LNCaP clone FGC (cell line): ENCODE measurements at regions not wholly inside any gene's neighbourhood (a gene's known extent, or its start where the extent isn't known, plus 50 kb on each side); places are given as distances from the start of the nearest gene placed in this dataset.

Source experiments
- DNase-seq: peaks from one replicate; pipeline ENCODE4 v3.0.0-alpha.2; 2011; ENCODE audit warnings: low read depth
- H3K4me3 ChIP-seq: 2 replicates; pipeline ENCODE4 v1.5.1; 2011; ENCODE audit warnings: mild to moderate bottlenecking, low read depth, low read length, control low read depth
- CTCF ChIP-seq: IDR thresholded peaks from 2 replicates; pipeline ENCODE4 v1.5.1; 2012; ENCODE audit warnings: mild to moderate bottlenecking; ENCODE audit not compliant: control insufficient read depth, insufficient read depth; ENCODE audit errors: extremely low read depth

DNA sequence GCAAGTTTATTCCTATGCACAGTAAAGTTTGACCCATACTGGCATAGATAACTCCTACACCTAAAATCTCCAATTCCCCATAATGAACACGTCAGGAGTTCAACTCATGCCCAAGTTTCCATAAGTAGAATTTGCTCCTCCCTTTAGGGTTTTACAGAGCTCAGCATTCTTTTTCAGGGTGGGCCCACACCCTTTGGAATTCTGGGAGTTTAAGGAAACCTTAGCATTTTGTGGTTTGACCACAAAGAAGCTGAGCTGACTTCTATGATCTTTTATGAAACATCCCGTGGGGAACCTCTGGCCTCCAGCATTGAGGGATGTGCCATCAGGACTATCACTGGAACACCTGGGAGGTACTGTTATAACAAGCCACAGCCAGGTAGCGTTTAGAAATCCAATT is 220.6 kb upstream of the MAP3K1 start:
- no peak for TF ChIP-seq CTCF
- H3K4me3 ChIP-seq, result no peak overlapping the region
- no peak for DNase-seq

DNA sequence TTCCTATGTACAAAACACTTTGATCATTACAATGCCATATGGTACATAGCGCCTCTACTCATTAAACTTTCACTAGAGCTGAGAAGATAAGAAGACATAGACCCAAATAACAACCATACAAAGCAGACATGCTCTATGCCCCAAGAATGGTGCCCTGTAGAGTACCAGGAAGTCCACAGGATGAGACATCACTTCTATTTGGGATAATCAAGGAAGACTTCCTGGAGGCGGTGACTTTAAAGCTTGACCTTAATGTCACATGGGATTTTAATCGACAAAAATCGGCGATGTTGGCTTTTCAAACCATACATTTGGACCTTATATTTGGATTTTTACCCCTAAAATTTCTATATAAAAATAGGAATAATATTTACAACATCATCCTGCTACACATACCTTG is 224.3 kb upstream of the MAP3K1 start:
- DNase-seq, result no peak
- H3K4me3 ChIP-seq, result no peak overlapping the region

DNA sequence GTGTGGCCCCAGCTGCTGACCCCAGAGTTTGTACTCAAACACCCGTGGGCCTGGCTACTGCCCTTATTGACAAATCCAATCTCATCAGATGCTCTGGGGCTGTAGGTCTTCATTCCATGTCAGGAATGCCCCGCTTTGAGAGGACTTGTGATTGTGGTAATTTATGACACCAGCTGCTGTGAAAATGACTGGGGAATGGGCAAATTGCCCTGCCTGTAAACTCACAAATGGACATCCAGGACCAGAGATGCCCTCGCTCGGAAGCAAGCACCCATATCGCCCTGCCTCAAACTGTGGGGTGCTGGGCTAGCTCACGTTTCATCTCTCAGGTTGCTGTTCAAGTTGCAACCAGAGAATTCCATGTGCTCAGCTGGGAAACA is 225.9 kb upstream of the MAP3K1 start:
- DNase-seq, result no peak
- no peak overlapping the region for H3K4me3 ChIP-seq
- TF ChIP-seq CTCF, result no peak

More for the DNA sequence above, 224.3 kb upstream of the MAP3K1 start:
- TF ChIP-seq CTCF, result no peak

- no peak overlapping the region for H3K4me3 ChIP-seq
- DNase-seq, result no peak
- no peak for TF ChIP-seq CTCF
Measured at GRCh38 chr5:56588636-56589480, 226.5 kb upstream of the MAP3K1 start.

DNA sequence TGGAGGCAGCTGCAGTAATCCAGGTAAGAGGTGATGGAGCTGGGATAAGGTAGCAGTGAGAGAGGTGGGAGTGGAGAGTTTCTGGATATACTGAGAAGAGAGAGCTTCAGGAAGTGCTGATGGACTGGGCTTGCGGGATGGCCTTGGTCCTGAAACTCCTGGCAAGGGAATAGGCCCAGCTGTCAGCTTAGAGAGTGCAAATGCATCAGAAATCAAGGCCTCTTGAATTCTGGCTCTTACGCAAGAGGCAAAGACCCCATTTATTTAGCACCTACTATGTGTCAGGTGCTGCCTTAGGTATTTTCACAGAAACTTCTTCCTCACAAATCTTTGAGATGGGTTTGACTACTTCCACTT is 227.2 kb upstream of the MAP3K1 start:
- TF ChIP-seq CTCF, result no peak
- DNase-seq, result no peak
- H3K4me3 ChIP-seq, result no peak overlapping the region

DNA sequence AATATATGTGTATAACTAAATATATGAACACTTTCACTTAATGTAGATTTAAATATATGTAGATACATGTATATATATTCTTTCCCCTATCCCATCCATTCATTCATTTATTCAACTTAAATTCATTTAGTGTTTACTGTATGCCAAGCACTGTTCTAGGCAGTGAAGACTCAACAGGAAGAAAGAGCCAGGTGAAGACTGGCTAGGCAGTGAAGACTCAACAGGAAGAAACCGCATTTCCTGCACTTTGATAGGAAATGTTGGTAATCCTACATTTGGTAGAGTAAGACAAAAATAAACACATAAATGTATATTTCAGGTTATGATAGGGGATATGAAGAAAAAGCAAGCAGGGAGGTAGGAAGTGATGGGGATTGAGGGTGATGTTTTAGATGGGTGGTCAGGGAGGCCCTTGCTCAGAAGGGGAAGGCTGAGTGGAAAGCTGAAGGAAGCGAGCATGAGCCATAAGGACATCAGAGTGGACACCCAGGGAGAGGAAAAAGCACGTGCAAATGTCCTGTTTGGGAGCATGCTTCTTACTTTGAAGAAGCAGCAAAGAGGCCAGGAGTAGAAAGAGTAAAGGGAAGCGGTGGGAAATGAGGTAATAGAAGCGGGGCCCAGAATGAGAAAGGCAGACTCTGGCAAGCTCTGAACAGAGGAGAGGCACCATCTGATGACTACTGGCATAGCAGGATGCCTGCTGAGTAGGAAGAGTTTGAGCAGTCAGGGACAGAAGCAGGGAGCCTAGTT is 227.8 kb upstream of the MAP3K1 start:
- DNase-seq, result no peak
- TF ChIP-seq CTCF, result no peak
- H3K4me3 ChIP-seq, result no peak overlapping the region
